WERI-Rb-1 (cell line): ENCODE measurements at regions not wholly inside any gene's neighbourhood (a gene's known extent, or its start where the extent isn't known, plus 50 kb on each side); places are given as distances from the start of the nearest gene placed in this dataset.

Experiments
- DNase-seq: peaks from one replicate; pipeline ENCODE4 v3.0.0-alpha.2; 2020
- H3K27ac ChIP-seq: fragments of 250-450 bp; sonication (Bioruptor Pico); 2 replicates; pipeline ENCODE4 v1.5.1; 2020; ENCODE audit warnings: mild to moderate bottlenecking, moderate library complexity
- H3K27me3 ChIP-seq: fragments of 250-450 bp; sonication (Bioruptor Pico); 2 replicates; pipeline ENCODE4 v1.5.1; 2021; ENCODE audit warnings: mild to moderate bottlenecking, low read depth, moderate library complexity; ENCODE audit not compliant: insufficient read depth, severe bottlenecking
- H3K36me3 ChIP-seq: fragments of 250-450 bp; sonication (Bioruptor Pico); 2 replicates; pipeline ENCODE4 v1.5.1; 2020; ENCODE audit warnings: mild to moderate bottlenecking, moderate library complexity
- H3K4me3 ChIP-seq: 2 replicates; pipeline ENCODE4 v1.5.1; 2011; ENCODE audit warnings: low read depth, mild to moderate bottlenecking, control low read depth, low read length
- H3K9me3 ChIP-seq: fragments of 250-450 bp; sonication (Bioruptor Pico); 2 replicates; pipeline ENCODE4 v1.5.1; 2021; ENCODE audit warnings: mild to moderate bottlenecking, moderate library complexity; ENCODE audit not compliant: severe bottlenecking
- TF ChIP-seq, protein P1 (sequence below): IDR thresholded peaks from 2 replicates; pipeline ENCODE4 v1.5.1; 2011; ENCODE audit warnings: low read depth, mild to moderate bottlenecking, control low read depth, inconsistent platforms, low read length

GRCh38 chr9:135296735-135297455, 182.7 kb upstream of the PPP1R26 start:
- Histone ChIP-seq H3K36me3 (no peaks in the 10 kb centered on the region), H3K27me3 (no peaks in the 10 kb centered on the region), H3K9me3 (no peaks in the 10 kb centered on the region), H3K4me3 (no peak overlapping the region), H3K27ac (no peak overlapping the region)
- TF ChIP-seq, protein P1, sequence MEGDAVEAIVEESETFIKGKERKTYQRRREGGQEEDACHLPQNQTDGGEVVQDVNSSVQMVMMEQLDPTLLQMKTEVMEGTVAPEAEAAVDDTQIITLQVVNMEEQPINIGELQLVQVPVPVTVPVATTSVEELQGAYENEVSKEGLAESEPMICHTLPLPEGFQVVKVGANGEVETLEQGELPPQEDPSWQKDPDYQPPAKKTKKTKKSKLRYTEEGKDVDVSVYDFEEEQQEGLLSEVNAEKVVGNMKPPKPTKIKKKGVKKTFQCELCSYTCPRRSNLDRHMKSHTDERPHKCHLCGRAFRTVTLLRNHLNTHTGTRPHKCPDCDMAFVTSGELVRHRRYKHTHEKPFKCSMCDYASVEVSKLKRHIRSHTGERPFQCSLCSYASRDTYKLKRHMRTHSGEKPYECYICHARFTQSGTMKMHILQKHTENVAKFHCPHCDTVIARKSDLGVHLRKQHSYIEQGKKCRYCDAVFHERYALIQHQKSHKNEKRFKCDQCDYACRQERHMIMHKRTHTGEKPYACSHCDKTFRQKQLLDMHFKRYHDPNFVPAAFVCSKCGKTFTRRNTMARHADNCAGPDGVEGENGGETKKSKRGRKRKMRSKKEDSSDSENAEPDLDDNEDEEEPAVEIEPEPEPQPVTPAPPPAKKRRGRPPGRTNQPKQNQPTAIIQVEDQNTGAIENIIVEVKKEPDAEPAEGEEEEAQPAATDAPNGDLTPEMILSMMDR: no peak
- peak; percentile 2 for DNase-seq

DNA sequence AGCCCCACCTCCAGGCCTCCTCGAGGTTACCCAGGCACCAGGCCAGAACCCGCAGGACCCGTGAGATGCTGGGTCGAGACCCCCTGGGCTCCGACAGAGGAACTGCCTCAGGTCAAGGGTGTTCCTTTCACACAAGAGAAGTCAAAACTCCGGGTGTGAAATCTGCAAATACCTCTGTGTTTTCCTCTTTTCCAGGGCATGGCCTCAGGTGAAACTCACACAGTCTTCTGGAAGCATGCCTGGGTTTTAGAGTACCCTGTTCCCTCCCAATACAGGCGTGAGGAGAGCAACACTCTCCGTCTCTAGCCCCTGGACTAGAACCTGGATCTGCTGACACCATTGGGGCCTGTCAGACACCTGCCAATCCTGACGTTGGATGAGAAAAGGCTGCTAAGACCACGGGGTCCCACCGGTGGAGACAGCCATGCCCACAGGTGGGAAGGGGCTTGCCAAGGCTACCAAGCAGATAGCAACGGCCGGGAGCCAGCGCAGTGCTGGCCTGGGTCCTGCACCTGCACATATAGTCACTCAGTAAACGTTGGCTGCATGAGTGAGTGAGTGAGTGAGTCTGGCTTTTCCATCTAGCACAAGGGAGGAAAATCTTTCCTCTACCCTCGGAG, 182.0 kb upstream of the PPP1R26 start:
- no peak for DNase-seq
- H3K4me3 ChIP-seq: no peak overlapping the region
- no peaks in the 10 kb centered on the region for H3K36me3 ChIP-seq
- H3K9me3 ChIP-seq: no peaks in the 10 kb centered on the region
- TF ChIP-seq, protein P1: no peak
- no peaks in the 10 kb centered on the region for H3K27me3 ChIP-seq
- no peak overlapping the region for H3K27ac ChIP-seq

DNA sequence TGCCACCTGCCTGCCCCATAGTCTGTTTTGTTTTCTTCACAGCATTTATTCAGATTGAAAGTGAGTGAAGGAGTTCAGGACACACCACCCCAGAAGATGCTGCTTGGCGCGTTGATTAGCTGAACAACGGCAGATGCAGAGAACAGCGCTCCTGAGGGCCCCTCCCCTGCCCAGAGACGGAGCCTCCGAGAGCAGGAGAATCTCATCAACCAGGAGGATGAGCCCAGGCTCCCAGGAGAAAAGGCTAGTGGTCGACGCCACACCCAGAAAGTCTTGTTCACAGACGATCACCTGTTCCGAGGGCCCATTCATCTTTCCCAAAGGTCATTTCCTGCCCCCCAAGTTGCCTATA, 180.4 kb upstream of the PPP1R26 start:
- DNase-seq: no peak
- TF ChIP-seq, protein P1: no peak

DNA sequence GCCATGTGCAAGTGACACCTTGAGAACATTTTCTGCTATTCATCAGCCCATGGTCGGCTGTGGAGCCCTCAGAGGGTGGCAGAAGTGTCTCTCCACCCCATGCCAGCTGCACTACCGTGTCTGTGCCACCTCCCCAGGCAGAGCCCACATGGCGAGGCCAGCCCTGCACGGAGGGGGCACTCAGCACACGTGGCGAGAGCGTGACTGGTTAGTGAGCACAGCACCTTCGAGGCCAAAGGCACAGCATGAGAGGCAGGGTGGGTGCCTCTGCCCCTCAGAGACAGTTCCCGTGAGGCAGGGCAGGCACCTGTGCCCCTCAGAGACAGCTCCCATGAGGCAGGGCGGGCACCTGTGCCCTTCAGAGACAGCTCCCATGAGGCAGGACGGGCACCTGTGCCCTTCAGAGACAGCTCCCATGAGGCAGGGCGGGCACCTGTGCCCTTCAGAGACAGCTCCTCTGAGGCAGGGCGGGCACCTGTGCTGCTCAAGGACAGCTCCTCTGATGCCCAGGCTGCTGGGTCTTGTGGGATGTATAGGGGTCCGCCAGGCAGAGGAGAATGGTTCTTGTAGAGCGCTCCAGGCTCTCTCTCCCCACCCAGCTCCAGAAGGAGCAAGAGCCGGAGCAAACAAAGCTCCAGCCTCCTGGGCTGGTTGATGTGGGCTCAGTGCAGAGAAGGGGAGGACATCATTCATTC, 179.8 kb upstream of the PPP1R26 start:
- Histone ChIP-seq H3K27ac (no peak overlapping the region), H3K36me3 (no peaks in the 10 kb centered on the region), H3K9me3 (no peaks in the 10 kb centered on the region), H3K4me3 (no peak overlapping the region), H3K27me3 (no peaks in the 10 kb centered on the region)
- DNase-seq: no peak
- TF ChIP-seq, protein P1: no peak

More for the DNA sequence above, 180.4 kb upstream of the PPP1R26 start:
- H3K36me3 ChIP-seq: no peaks in the 10 kb centered on the region
- no peaks in the 10 kb centered on the region for H3K27me3 ChIP-seq
- H3K9me3 ChIP-seq: no peaks in the 10 kb centered on the region
- H3K27ac ChIP-seq: no peak overlapping the region
- H3K4me3 ChIP-seq: no peak overlapping the region

DNA sequence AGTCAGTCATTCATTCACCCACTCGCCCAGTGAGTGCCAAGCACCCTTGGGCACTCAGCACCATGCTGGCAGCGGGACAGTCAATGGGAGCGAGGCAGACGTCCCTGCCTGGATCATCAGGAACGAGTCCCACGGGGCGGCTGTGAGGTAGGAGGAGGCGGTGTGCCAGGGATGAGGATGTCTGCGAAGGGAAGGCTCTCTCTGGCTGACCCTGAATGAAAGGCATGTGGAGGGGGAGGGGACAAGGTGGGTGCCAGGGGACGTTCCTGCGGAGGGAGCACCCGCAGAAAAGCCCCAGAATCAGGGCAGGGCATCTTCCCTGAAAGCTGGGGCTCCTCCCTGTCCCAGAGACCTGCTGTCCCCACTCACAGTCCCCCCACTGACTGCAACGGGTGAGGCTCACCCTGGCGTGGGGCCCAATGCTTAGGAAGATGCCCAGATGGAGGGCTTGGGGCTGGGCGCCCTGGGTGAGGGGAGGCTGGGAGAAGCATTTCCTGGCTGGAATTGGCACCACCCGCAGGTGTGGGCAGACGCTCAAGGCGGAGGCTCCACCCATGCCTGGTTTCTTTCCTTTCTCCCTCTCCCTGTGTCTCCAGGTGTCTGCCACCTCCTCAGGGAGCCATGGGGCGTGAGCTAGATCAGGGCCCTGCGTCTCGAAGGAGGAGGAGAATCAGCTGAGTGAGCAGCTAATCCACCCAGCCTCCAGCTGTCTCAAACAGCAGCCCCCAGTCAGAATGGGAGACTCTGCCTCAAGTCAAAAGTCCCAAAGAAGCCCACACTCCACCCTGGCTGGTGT, 179.0 kb upstream of the PPP1R26 start:
- no peaks in the 10 kb centered on the region for H3K9me3 ChIP-seq
- no peaks in the 10 kb centered on the region for H3K36me3 ChIP-seq
- DNase-seq: peak; percentile 64
- no peak overlapping the region for H3K4me3 ChIP-seq
- H3K27me3 ChIP-seq: no peaks in the 10 kb centered on the region
- H3K27ac ChIP-seq: no peak overlapping the region
- TF ChIP-seq, protein P1: no peak
